ENCODE measurements at regions not wholly inside any gene's neighbourhood (a gene's known extent, or its start where the extent isn't known, plus 50 kb on each side); places are given as distances from the start of the nearest gene placed in this dataset.

- TF ChIP-seq NANOG (IDR thresholded peaks at IDR 0.05; ENCODE audit: insufficient read depth, low read depth, low read length, poor library complexity, severe bottlenecking) (no peak), BACH1 (IDR thresholded peaks at IDR 0.05; ENCODE audit: low read length) (no peak), SP2 (IDR thresholded peaks at IDR 0.05; ENCODE audit: low read length) (no peak), RBBP5 (IDR thresholded peaks at IDR 0.05; ENCODE audit: borderline replicate concordance, low read depth, low read length) (no peak)
Observed at GRCh38 chr3:76864355-76864754, 175.5 kb upstream of the ROBO2 start (continued).

All from H1 (cell line).